ENCODE measurements at regions not wholly inside any gene's neighbourhood (a gene's known extent, or its start where the extent isn't known, plus 50 kb on each side); places are given as distances from the start of the nearest gene placed in this dataset.

GRCh38 chr18:1968801-1969498, 602.4 kb downstream of the METTL4 start:
- Mint-ChIP-seq H3K4me3 (no peak overlapping the region), H3K4me1 (ENCODE audit: low read depth) (no peaks in the 10 kb centered on the region), H3K36me3 (ENCODE audit: low read depth) (no peaks in the 10 kb centered on the region), H3K27ac (no peak overlapping the region), H3K9me3 (no peaks in the 10 kb centered on the region), H3K27me3 (no peaks in the 10 kb centered on the region)

GRCh38 chr18:1976484-1976883, 594.8 kb downstream of the METTL4 start:
- Mint-ChIP-seq H3K27ac (no peak overlapping the region), H3K27me3 (no peaks in the 10 kb centered on the region), H3K4me1 (ENCODE audit: low read depth) (no peaks in the 10 kb centered on the region)

GRCh38 chr18:1982056-1982455, 589.2 kb downstream of the METTL4 start:
- Mint-ChIP-seq H3K27me3 (peaks cover 4% of the 10 kb centered on the region), H3K9me3 (peaks cover 5% of the 10 kb centered on the region), H3K4me3 (no peak overlapping the region), H3K36me3 (ENCODE audit: low read depth) (no peaks in the 10 kb centered on the region), H3K4me1 (ENCODE audit: low read depth) (no peaks in the 10 kb centered on the region), H3K27ac (no peak overlapping the region)

More at GRCh38 chr18:1976484-1976883, 594.8 kb downstream of the METTL4 start:
- no peaks in the 10 kb centered on the region for H3K36me3 Mint-ChIP-seq (ENCODE audit: low read depth)
- H3K9me3 Mint-ChIP-seq: peaks cover 5% of the 10 kb centered on the region
- H3K4me3 Mint-ChIP-seq: no peak overlapping the region

GRCh38 chr18:1983746-1984515, 587.4 kb downstream of the METTL4 start:
- H3K27me3 Mint-ChIP-seq: peaks cover 4% of the 10 kb centered on the region
- H3K4me1 Mint-ChIP-seq (ENCODE audit: low read depth): no peaks in the 10 kb centered on the region
- no peaks in the 10 kb centered on the region for H3K9me3 Mint-ChIP-seq
- H3K36me3 Mint-ChIP-seq (ENCODE audit: low read depth): no peaks in the 10 kb centered on the region
- no peak overlapping the region for H3K27ac Mint-ChIP-seq
- H3K4me3 Mint-ChIP-seq: no peak overlapping the region

GRCh38 chr18:1993866-1994265, 577.4 kb downstream of the METTL4 start:
- no peak overlapping the region for H3K27ac Mint-ChIP-seq
- no peaks in the 10 kb centered on the region for H3K36me3 Mint-ChIP-seq (ENCODE audit: low read depth)
- H3K4me1 Mint-ChIP-seq (ENCODE audit: low read depth): no peaks in the 10 kb centered on the region
- peaks cover 6% of the 10 kb centered on the region for H3K27me3 Mint-ChIP-seq
- H3K9me3 Mint-ChIP-seq: no peaks in the 10 kb centered on the region
- H3K4me3 Mint-ChIP-seq: no peak overlapping the region

GRCh38 chr18:1994471-1994870, 576.8 kb downstream of the METTL4 start:
- no peaks in the 10 kb centered on the region for H3K36me3 Mint-ChIP-seq (ENCODE audit: low read depth)
- no peaks in the 10 kb centered on the region for H3K9me3 Mint-ChIP-seq
- no peaks in the 10 kb centered on the region for H3K4me1 Mint-ChIP-seq (ENCODE audit: low read depth)
- peaks cover 8% of the 10 kb centered on the region for H3K27me3 Mint-ChIP-seq
- no peak overlapping the region for H3K27ac Mint-ChIP-seq
- no peak overlapping the region for H3K4me3 Mint-ChIP-seq

GRCh38 chr18:1995041-1995612, 576.2 kb downstream of the METTL4 start:
- Mint-ChIP-seq H3K36me3 (ENCODE audit: low read depth) (no peaks in the 10 kb centered on the region), H3K9me3 (no peaks in the 10 kb centered on the region), H3K4me1 (ENCODE audit: low read depth) (no peaks in the 10 kb centered on the region), H3K4me3 (no peak overlapping the region), H3K27ac (no peak overlapping the region), H3K27me3 (peaks cover 15% of the 10 kb centered on the region)

- H3K27me3 Mint-ChIP-seq: peaks cover 15% of the 10 kb centered on the region
- no peaks in the 10 kb centered on the region for H3K9me3 Mint-ChIP-seq
- no peak overlapping the region for H3K27ac Mint-ChIP-seq
- H3K36me3 Mint-ChIP-seq (ENCODE audit: low read depth): no peaks in the 10 kb centered on the region
- no peak overlapping the region for H3K4me3 Mint-ChIP-seq
- H3K4me1 Mint-ChIP-seq (ENCODE audit: low read depth): no peaks in the 10 kb centered on the region
Measured at GRCh38 chr18:1998121-1998520, 573.2 kb downstream of the METTL4 start.

- Mint-ChIP-seq H3K9me3 (no peaks in the 10 kb centered on the region), H3K27me3 (peaks cover 15% of the 10 kb centered on the region)
Measured at GRCh38 chr18:1999387-1999786, 571.9 kb downstream of the METTL4 start.

GRCh38 chr18:2002151-2002550, 569.2 kb downstream of the METTL4 start:
- no peaks in the 10 kb centered on the region for H3K9me3 Mint-ChIP-seq
- peaks cover 8% of the 10 kb centered on the region for H3K27me3 Mint-ChIP-seq
- no peak overlapping the region for H3K27ac Mint-ChIP-seq
- no peaks in the 10 kb centered on the region for H3K36me3 Mint-ChIP-seq (ENCODE audit: low read depth)
- H3K4me3 Mint-ChIP-seq: no peak overlapping the region
- H3K4me1 Mint-ChIP-seq (ENCODE audit: low read depth): no peaks in the 10 kb centered on the region

More at GRCh38 chr18:1999387-1999786, 571.9 kb downstream of the METTL4 start:
- Mint-ChIP-seq H3K4me3 (no peak overlapping the region), H3K4me1 (ENCODE audit: low read depth) (no peaks in the 10 kb centered on the region), H3K27ac (no peak overlapping the region), H3K36me3 (ENCODE audit: low read depth) (no peaks in the 10 kb centered on the region)

- H3K9me3 Mint-ChIP-seq: no peaks in the 10 kb centered on the region
- peaks cover 8% of the 10 kb centered on the region for H3K27me3 Mint-ChIP-seq
- H3K4me1 Mint-ChIP-seq (ENCODE audit: low read depth): no peaks in the 10 kb centered on the region
- no peaks in the 10 kb centered on the region for H3K36me3 Mint-ChIP-seq (ENCODE audit: low read depth)
- H3K4me3 Mint-ChIP-seq: no peak overlapping the region
- no peak overlapping the region for H3K27ac Mint-ChIP-seq
Measured at GRCh38 chr18:2002604-2003003, 568.7 kb downstream of the METTL4 start.

GRCh38 chr18:2009942-2010697, 561.2 kb downstream of the METTL4 start:
- no peaks in the 10 kb centered on the region for H3K4me1 Mint-ChIP-seq (ENCODE audit: low read depth)
- H3K4me3 Mint-ChIP-seq: no peak overlapping the region
- no peaks in the 10 kb centered on the region for H3K36me3 Mint-ChIP-seq (ENCODE audit: low read depth)
- no peak overlapping the region for H3K27ac Mint-ChIP-seq
- H3K27me3 Mint-ChIP-seq: no peaks in the 10 kb centered on the region
- no peaks in the 10 kb centered on the region for H3K9me3 Mint-ChIP-seq

GRCh38 chr18:2027016-2027415, 544.3 kb downstream of the METTL4 start:
- H3K4me1 Mint-ChIP-seq (ENCODE audit: low read depth): peaks cover 4% of the 10 kb centered on the region
- no peak overlapping the region for H3K27ac Mint-ChIP-seq
- H3K4me3 Mint-ChIP-seq: no peak overlapping the region
- H3K36me3 Mint-ChIP-seq (ENCODE audit: low read depth): no peaks in the 10 kb centered on the region
- H3K27me3 Mint-ChIP-seq: no peaks in the 10 kb centered on the region
- no peaks in the 10 kb centered on the region for H3K9me3 Mint-ChIP-seq

- Mint-ChIP-seq H3K36me3 (ENCODE audit: low read depth) (no peaks in the 10 kb centered on the region), H3K27ac (no peak overlapping the region), H3K4me3 (no peak overlapping the region), H3K27me3 (no peaks in the 10 kb centered on the region), H3K9me3 (no peaks in the 10 kb centered on the region), H3K4me1 (ENCODE audit: low read depth) (peaks cover 4% of the 10 kb centered on the region)
Measured at GRCh38 chr18:2027756-2028155, 543.5 kb downstream of the METTL4 start.

- Mint-ChIP-seq H3K27me3 (no peaks in the 10 kb centered on the region), H3K4me1 (ENCODE audit: low read depth) (peaks cover 4% of the 10 kb centered on the region), H3K36me3 (ENCODE audit: low read depth) (no peaks in the 10 kb centered on the region), H3K9me3 (no peaks in the 10 kb centered on the region), H3K4me3 (no peak overlapping the region), H3K27ac (no peak overlapping the region)
Measured at GRCh38 chr18:2028986-2029385, 542.3 kb downstream of the METTL4 start.
